Osteoblast (primary cell): ENCODE measurements at regions not wholly inside any gene's neighbourhood (a gene's known extent, or its start where the extent isn't known, plus 50 kb on each side); places are given as distances from the start of the nearest gene placed in this dataset.
"Not testable (repeated sequence)": the region's sequence is repeated elsewhere in the genome, so short reads cannot be mapped to it uniquely, and the experiment has no call there.

Source experiments
- DNase-seq: peaks from one replicate; pipeline ENCODE4 v3.0.0; 2011; ENCODE audit warnings: low spot score, mixed read lengths; ENCODE audit not compliant: insufficient read length; ENCODE audit errors: missing footprints
- H2AFZ ChIP-seq: 2 replicates; pipeline ENCODE4 v1.6.0; 2011; ENCODE audit warnings: mild to moderate bottlenecking, low read length
- H3K27ac ChIP-seq: 2 replicates; pipeline ENCODE4 v1.5.1; 2011; ENCODE audit warnings: mild to moderate bottlenecking, low read depth, low read length, moderate library complexity
- H3K27me3 ChIP-seq: 2 replicates; pipeline ENCODE4 v1.6.0; 2012; ENCODE audit warnings: mild to moderate bottlenecking, control low read depth, inconsistent platforms, low read length, moderate library complexity; ENCODE audit not compliant: insufficient read depth
- H3K36me3 ChIP-seq: 2 replicates; pipeline ENCODE4 v1.5.1; 2011; ENCODE audit warnings: mild to moderate bottlenecking, low read length, control low read depth, moderate library complexity; ENCODE audit not compliant: insufficient read depth
- H3K4me1 ChIP-seq: 2 replicates; pipeline ENCODE4 v1.5.1; 2011; ENCODE audit warnings: mild to moderate bottlenecking, low read length, control low read depth, moderate library complexity; ENCODE audit not compliant: insufficient read depth
- H3K4me2 ChIP-seq: 2 replicates; pipeline ENCODE4 v1.6.0; 2011; ENCODE audit warnings: mild to moderate bottlenecking, low read length; ENCODE audit not compliant: insufficient read depth
- H3K4me3 ChIP-seq: fragments of 200-600 bp; sonication (generic); 3 replicates; pipeline ENCODE4 v1.5.1; 2012; ENCODE audit warnings: mild to moderate bottlenecking, low read length, inconsistent platforms; ENCODE audit not compliant: insufficient read depth
- H3K79me2 ChIP-seq: 2 replicates; pipeline ENCODE4 v1.6.0; 2012; ENCODE audit warnings: mild to moderate bottlenecking, low read length, control low read depth, inconsistent platforms; ENCODE audit not compliant: insufficient read depth
- H3K9me3 ChIP-seq: 2 replicates; pipeline ENCODE4 v1.5.1; 2011; ENCODE audit warnings: low read depth, low read length, control low read depth
- H4K20me1 ChIP-seq: 2 replicates; pipeline ENCODE4 v1.6.0; 2012; ENCODE audit warnings: mild to moderate bottlenecking, low read length, control low read depth; ENCODE audit not compliant: insufficient read depth

DNA sequence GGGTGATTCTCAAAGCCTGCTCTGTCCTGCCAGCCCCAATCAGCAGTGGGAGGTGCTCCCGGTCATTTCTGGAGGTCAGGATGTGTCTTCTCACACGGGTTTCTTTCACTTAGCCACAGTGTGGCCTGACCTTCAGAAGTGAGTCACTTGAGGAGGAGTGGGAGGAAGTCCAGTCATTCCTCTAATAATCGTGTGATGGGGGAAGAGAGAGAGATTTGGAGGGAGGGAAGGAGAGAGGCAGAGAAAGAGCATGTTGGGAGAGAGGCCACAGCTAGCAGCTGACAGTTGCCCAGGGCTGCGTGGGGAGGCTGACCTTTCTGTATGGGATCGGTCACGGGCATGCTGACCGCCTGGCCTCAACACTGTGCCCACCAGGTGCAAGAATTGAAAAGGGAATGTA lies 139.9 kb downstream of the NPIPB11 start:
- not testable (repeated sequence) for H3K79me2 ChIP-seq, H2AFZ ChIP-seq, H4K20me1 ChIP-seq, H3K4me2 ChIP-seq, H3K4me3 ChIP-seq, H3K27me3 ChIP-seq, H3K9me3 ChIP-seq, H3K36me3 ChIP-seq
- Histone ChIP-seq H3K4me1 (peaks cover 52% of the 10 kb centered on the region), H3K27ac (peak overlapping the region; percentile 70)
- peak; percentile 62 for DNase-seq

DNA sequence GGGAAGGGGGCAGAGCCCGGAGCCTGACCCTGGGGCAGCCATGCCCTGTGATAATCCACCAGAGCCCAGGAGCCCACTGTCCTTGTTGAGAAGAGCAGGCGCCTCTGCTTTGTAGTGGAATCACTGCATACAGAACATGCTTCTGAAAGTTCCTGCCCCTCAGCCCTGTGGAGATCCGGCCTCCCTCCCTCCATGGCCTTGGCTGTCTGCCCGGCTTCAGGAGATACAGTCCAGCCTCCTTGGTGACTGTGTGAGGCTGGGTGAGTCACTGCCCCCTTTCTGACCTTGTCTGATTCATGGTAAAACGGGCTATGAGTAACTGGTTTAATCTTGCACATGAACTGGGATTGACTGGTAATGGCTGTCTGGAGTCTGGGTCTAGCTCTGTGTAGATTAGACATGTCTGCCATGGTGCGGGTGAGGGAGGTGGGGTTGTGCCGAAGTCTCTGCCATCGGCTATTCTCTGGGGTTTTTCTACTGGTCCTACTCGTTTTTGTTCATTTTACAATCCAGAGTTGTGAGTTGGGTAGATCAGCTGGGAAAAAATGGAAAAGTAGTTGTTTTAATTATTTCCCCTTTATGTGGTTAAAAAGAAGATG lies 141.2 kb downstream of the NPIPB11 start:
- H2AFZ ChIP-seq, H3K79me2 ChIP-seq, H3K27me3 ChIP-seq, H3K4me3 ChIP-seq, H3K9me3 ChIP-seq, H4K20me1 ChIP-seq, H3K36me3 ChIP-seq: not testable (repeated sequence)
- Histone ChIP-seq H3K27ac (peak overlapping the region; percentile 95), H3K4me1 (peaks cover 47% of the 10 kb centered on the region), H3K4me2 (peak overlapping the region; percentile 39)
- DNase-seq: peak; percentile 94

DNA sequence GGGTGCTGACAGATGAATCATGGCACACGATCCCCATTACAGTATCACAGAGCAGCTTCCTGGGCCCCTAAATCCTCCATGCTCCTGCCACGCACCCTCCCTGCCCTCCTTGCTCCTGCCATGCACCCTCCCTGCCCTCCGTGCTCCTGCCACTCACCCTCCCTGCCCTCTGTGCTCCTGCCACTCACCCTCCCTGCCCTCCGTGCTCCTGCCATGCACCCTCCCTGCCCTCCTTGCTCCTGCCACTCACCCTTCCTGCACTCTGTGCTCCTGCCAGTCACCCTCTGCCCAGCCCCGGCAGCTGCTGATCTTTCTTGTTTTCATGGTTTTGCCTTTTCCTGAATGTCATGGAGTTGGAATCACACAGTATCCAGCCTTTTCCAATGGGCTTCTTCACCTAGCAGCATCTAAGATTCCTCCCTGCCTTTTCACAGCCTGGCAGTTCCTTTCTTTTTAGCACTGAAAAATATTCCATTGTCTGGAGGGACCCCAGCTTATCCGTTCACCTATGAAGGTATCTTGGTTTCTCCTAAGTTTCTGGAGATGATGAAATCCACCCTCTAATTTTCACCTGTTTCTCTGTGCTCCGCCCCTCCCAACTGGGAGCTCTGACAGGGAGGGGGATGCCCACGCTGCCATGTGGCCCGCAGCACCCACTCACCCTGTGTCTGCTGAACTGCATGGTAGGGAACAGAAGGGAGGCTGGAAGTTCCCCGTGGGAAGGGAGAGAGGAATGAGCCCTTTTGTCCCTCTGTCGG lies 142.3 kb downstream of the NPIPB11 start:
- H3K4me2 ChIP-seq, H3K9me3 ChIP-seq: not testable (repeated sequence)

DNA sequence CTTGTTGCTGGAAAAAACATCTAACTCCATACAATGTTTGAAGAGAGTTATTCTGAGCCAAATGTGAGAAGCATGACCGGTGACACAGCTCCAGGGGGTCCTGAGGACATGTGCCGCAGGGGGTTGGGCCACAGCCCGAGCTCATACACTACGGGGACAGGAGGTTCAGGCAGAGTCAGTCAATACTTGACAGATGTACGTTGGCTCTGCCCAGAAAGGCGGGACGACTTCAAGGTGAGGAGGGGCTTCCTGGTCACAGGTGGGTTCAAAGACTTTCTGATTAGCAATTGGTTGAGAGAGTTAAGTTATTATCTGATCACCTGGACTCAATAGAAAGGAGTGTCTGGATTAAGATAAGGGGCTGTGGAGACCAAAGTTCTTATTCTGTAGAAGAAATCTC lies 143.8 kb downstream of the NPIPB11 start:
- not testable (repeated sequence) for H3K4me3 ChIP-seq, H3K36me3 ChIP-seq, H3K79me2 ChIP-seq, DNase-seq, H3K9me3 ChIP-seq, H2AFZ ChIP-seq, H3K4me2 ChIP-seq, H4K20me1 ChIP-seq, H3K27me3 ChIP-seq
- Histone ChIP-seq H3K27ac (peak overlapping the region; percentile 95), H3K4me1 (peaks cover 31% of the 10 kb centered on the region)

More for the DNA sequence above, 142.3 kb downstream of the NPIPB11 start:
- H3K79me2 ChIP-seq, H3K27me3 ChIP-seq, H2AFZ ChIP-seq, H3K4me3 ChIP-seq, H4K20me1 ChIP-seq, DNase-seq, H3K36me3 ChIP-seq: not testable (repeated sequence)
- Histone ChIP-seq H3K27ac (peak overlapping the region; percentile 95), H3K4me1 (peaks cover 43% of the 10 kb centered on the region)

DNA sequence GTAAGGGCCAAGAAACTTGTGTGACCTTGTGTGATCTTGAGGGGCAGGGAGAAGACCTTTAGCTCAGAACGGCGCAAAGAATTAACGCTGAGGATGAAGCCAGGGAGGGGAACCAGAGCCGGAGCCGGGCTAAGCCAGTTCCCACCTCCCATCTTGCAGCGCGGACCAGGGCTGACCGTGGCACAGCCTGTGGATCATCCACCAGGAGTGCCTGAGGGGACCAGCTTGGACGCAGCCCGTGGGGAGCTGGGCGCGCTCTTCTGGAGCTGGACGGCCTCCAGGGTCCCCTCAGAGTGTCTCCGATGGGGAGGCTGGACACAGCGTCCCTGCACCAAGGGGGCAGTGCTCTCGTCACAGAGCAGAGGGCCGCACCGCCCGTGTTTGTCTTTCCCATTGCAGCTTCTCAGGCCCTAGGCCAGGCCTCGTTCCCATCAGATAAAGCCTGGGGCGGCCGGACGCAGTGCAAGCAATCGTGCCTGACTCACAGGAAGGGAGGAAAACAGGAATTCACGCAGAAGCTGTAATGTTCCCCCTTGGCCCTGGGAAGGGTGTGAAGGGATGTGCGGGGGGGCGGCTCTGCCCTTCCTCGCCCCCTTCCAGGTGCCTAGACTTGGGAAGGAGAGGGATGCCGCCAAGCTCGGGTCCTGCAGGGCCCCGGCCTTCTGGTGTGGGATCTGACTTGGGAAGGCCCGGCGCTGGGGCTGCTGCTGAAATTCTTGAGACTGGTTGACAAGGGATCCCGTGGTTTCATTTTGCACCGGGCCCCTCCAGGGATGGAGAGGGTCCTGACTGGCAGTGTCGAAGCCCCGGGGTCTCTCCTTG lies 144.9 kb downstream of the NPIPB11 start:
- H3K4me3 ChIP-seq, H3K27me3 ChIP-seq, H3K79me2 ChIP-seq, H3K4me2 ChIP-seq, H4K20me1 ChIP-seq, H2AFZ ChIP-seq, H3K36me3 ChIP-seq, H3K9me3 ChIP-seq: not testable (repeated sequence)
- Histone ChIP-seq H3K4me1 (peaks cover 24% of the 10 kb centered on the region), H3K27ac (peak overlapping the region; percentile 95)
- peak; percentile 57 for DNase-seq

DNA sequence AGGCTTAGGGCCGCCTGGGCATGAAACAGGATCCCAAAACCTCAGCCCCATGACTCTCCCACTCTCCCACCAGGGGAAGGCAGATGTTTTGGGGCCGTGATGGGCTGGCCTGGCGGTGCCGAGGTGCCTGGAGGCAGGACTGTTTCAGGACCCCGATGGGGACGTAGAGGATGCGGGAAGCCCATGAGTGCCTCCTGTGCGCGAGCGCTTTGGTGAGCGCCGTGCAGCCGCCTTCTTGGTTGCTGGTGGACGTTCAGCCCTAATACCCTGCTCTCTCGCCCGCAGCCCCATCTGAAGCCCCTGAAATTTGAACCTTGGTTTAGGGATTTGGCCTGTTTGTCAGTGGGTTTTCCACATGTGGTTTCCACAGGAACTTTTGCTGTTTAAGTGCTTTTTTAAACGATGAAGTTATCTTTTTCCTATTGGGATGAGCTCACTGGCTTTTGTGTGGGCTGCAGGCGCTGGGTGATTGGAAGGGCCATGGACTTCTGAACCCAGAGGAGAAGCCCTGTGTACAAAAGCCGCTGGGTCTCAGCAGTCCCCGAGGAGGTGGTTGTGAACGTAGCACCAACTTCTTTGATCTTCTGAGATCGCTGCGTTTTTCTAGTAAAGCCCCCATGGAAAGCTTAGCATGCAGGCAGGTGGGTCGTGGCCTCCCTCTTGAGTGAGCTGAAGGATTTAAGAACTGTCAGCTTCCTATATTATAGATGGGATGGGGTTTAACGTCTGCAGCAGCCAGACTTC lies 145.7 kb downstream of the NPIPB11 start:
- H3K36me3 ChIP-seq, H4K20me1 ChIP-seq, H3K4me3 ChIP-seq, H3K9me3 ChIP-seq, H3K79me2 ChIP-seq, H3K4me2 ChIP-seq, H2AFZ ChIP-seq, H3K27me3 ChIP-seq: not testable (repeated sequence)
- H3K4me1 ChIP-seq: peaks cover 23% of the 10 kb centered on the region
- DNase-seq: peak; percentile 49
- peak overlapping the region; percentile 79 for H3K27ac ChIP-seq

DNA sequence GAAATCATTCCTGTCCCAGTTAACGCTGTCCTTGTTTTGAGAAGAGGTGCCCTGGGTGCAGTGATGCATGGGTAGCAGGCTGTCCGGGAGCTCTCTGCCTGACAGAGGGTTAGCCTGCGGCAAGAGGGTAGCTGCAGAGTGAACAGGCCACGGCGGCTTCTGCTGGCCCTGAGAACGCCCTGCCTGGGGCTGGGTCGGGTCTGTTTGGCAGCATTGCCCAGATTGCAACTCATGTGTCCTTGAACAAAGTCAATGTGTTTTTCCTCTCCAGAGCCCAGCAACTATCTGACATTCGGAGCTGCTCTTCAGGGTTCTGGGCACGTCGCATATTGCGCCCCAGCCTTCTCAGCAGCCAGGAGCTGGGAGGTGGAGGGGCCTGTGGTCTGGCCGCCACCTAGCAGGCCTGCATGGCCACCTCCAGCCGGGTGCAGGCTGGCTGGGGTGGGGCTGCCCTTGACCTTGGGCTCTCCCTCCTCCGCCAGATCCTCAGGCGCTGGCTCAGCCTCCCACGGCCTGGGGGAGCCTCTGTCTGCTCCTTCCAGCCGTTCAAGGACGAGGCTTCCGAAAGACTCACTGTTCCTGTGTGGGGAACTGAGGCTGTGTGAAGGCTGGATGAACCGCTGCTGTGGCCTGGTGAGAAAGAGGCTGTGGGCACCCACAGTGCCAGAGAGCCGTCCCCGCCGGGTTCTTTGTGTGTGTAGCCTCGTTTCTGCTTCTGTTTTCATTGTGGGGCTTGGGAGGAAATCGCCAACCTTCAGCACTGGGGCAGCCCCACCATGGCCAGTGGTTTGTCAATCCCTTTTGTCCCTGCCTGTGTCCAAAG lies 146.7 kb downstream of the NPIPB11 start:
- H4K20me1 ChIP-seq, H3K4me3 ChIP-seq, H3K79me2 ChIP-seq, H3K36me3 ChIP-seq, H3K4me2 ChIP-seq, H3K27me3 ChIP-seq, H3K9me3 ChIP-seq, H3K27ac ChIP-seq, H2AFZ ChIP-seq: not testable (repeated sequence)
- peak; percentile 66 for DNase-seq
- H3K4me1 ChIP-seq: peaks cover 19% of the 10 kb centered on the region
